ENCODE measurements at regions not wholly inside any gene's neighbourhood (a gene's known extent, or its start where the extent isn't known, plus 50 kb on each side); places are given as distances from the start of the nearest gene placed in this dataset.

- no peak for TF ChIP-seq CTCF (IDR thresholded peaks at IDR 0.05)
- TF ChIP-seq POLR2A (IDR thresholded peaks at IDR 0.05) = no peak
These were observed 110.9 kb downstream of the AREG start for GRCh38 chr4:74555843-74556242.
